ACC112 (cell line): ENCODE measurements at regions not wholly inside any gene's neighbourhood (a gene's known extent, or its start where the extent isn't known, plus 50 kb on each side); places are given as distances from the start of the nearest gene placed in this dataset.
A peak's percentile ranks its signal among the peaks of the same experiment; 100 is the strongest.
"Not testable (repeated sequence)": the region's sequence is repeated elsewhere in the genome, so short reads cannot be mapped to it uniquely, and the experiment has no call there.

Experiments used
- H2AFZ ChIP-seq: fragments of 200-600 bp; sonication (generic); one replicate; pipeline ENCODE4 v1.6.0; 2017; ENCODE audit warnings: antibody characterized with exemption, low read length; ENCODE audit not compliant: unreplicated experiment
- H3K27ac ChIP-seq: fragments of 200-600 bp; sonication (generic); 2 replicates; pipeline ENCODE4 v1.5.1; 2014; ENCODE audit warnings: low read depth, mild to moderate bottlenecking, antibody characterized with exemption, low read length, moderate library complexity
- H3K27me3 ChIP-seq: fragments of 200-600 bp; sonication (generic); 2 replicates; pipeline ENCODE4 v1.6.1; 2014; ENCODE audit warnings: mild to moderate bottlenecking, antibody characterized with exemption, low read length, moderate library complexity, mixed read lengths; ENCODE audit not compliant: insufficient read depth
- H3K36me3 ChIP-seq: fragments of 200-600 bp; sonication (generic); 2 replicates; pipeline ENCODE4 v1.6.1; 2016; ENCODE audit warnings: mild to moderate bottlenecking, antibody characterized with exemption, low read length, moderate library complexity, mixed read lengths; ENCODE audit not compliant: insufficient read depth
- H3K4me1 ChIP-seq: fragments of 200-600 bp; sonication (generic); one replicate; pipeline ENCODE4 v1.6.1; 2016; ENCODE audit warnings: low read length, mixed read lengths; ENCODE audit not compliant: insufficient read depth, unreplicated experiment, control insufficient read depth
- H3K4me3 ChIP-seq: fragments of 200-600 bp; sonication (generic); 2 replicates; pipeline ENCODE4 v1.5.1; 2014; ENCODE audit warnings: mild to moderate bottlenecking, low read depth, low read length
- H3K79me2 ChIP-seq: fragments of 200-600 bp; sonication (generic); one replicate; pipeline ENCODE4 v1.6.0; 2016; ENCODE audit warnings: low read length; ENCODE audit not compliant: control insufficient read depth, unreplicated experiment, insufficient read depth

DNA sequence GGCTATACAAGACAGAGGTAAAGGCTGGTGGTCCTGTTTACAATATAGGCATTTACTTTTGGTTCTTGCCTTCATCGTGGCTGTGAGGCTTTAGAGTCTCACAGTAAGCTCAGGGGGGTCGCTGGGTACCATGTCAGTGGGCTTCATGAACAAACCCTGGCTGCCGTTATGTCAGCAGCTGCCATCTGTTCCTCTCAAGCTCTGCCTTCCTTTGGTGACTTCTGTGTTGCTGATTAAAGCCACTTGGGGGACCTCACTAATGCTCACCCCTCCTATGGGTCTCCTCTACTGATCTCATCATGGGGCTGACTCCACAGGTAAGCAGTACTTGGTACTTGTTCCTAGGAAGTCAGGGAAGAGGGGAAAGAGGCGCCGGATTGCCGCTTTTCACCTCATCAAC, 268.7 kb downstream of the TTC6 start:
- Histone ChIP-seq H3K4me1 (peaks cover 9% of the 10 kb centered on the region), H3K27ac (no peak overlapping the region), H3K36me3 (no peaks in the 10 kb centered on the region), H3K4me3 (no peak overlapping the region), H3K79me2 (no peaks in the 10 kb centered on the region), H2AFZ (no peak overlapping the region), H3K27me3 (no peaks in the 10 kb centered on the region)

DNA sequence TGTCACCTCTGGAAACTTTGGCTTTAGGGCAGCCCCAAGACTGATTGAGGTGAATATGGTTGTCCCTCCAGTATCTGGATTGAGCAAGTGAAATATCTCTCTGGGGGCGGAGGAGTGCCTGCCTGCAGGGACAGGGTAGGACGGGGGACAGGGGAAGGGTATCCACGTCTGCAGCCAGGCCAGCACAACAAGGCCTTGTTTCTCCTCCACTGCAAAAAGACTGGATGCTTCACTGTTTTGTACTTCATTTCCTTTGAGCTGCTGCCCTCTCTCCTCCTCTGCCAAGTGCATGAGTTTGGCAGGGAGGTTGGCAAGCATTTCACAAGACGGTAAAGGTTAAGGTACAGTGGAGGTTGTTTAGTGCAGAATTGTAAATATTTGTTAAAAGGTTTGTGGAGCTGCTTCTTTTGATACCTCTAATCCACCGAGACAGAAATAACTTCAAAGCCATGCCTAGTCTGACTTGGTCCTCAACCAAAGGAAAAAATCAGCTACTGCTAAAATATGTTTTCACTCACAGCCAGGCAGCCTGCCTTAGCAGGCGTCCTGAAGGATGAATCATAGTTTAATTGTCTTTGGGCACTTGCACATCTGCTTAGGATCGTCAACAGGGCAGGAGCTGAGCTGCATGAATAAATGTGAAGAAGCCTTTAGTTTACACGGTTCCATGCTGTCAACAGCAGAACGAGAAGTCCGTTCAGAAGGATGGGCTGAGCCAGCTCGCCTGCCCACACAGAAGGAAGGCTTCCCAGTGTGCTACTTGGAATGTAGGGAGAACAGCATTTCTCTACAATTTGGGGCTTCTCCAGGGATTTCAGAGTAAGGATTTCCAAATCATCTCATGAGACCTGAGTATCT, 269.7 kb downstream of the TTC6 start:
- peaks cover 9% of the 10 kb centered on the region for H3K4me1 ChIP-seq
- no peak overlapping the region for H2AFZ ChIP-seq
- H3K27me3 ChIP-seq = no peaks in the 10 kb centered on the region
- H3K79me2 ChIP-seq = no peaks in the 10 kb centered on the region
- no peaks in the 10 kb centered on the region for H3K36me3 ChIP-seq
- H3K4me3 ChIP-seq = no peak overlapping the region
- H3K27ac ChIP-seq = no peak overlapping the region

DNA sequence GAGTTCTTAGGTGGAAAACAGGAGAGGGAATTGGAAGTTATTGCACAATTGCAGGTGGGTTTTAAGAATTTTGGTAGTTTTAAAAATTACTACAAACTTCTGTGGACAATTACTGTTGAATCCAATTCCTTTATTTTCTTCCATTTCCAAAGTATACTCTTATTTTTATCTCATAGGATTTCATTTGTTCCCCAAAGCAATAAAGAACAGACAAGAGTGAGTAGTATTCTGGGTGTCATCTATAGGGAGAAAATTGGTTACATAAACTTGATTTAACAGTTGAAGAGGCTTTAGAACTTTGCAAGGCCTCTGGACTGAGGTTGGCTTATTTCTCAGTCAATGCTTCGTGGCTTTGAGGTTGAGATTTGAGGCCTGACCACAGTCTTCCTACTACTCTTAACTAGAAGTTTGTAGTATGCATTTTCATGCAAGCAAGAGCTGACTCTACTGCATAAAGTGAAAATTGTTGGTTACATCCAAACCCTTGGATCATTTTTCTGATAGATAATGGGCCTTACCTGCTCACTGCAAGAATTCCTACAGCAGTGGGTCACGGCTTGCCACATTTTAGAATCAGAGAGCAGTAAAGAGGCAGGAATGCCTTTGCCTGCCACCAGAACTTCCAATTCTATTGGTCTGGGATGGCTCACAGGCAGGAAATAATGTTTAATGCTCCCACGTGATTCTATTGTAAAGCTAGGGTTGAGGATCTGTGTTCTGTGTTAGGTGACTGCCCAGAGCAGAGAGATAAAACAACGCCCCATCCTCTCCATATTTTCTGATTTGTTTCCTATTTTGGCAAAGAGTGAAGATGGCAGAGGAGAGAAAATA, 270.5 kb downstream of the TTC6 start:
- H2AFZ ChIP-seq = no peak overlapping the region
- H3K4me3 ChIP-seq = no peak overlapping the region
- H3K36me3 ChIP-seq = no peaks in the 10 kb centered on the region
- H3K4me1 ChIP-seq = peaks cover 9% of the 10 kb centered on the region
- no peaks in the 10 kb centered on the region for H3K79me2 ChIP-seq
- no peaks in the 10 kb centered on the region for H3K27me3 ChIP-seq
- H3K27ac ChIP-seq = no peak overlapping the region

DNA sequence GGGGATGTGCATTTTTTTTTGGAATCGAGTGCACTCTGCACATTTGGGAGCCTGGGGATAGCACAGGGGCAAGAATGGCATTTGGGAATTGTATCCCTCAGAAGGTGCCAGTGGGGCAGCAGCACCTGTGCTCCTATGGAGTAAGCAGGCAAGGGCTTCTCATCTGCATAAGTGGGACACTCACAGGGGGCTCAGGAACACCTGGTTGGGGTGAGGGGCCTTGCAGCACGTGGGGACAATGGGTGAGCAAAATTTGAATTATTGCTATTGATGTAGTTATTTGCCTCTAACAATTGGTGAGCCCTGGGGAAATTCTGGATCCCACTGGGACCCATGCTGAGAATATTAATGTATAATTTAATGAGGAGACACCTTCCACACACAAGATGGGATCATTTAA, 274.2 kb downstream of the TTC6 start:
- Histone ChIP-seq H3K4me3 (no peak overlapping the region), H3K27ac (no peak overlapping the region), H2AFZ (no peak overlapping the region)

GRCh38 chr14:37870170-37870569, 274.7 kb downstream of the TTC6 start:
- Histone ChIP-seq H3K36me3 (no peaks in the 10 kb centered on the region), H3K79me2 (no peaks in the 10 kb centered on the region), H3K4me1 (peaks cover 9% of the 10 kb centered on the region), H3K27ac (no peak overlapping the region), H3K4me3 (no peak overlapping the region), H2AFZ (no peak overlapping the region), H3K27me3 (no peaks in the 10 kb centered on the region)

More for the DNA sequence above, 274.2 kb downstream of the TTC6 start:
- peaks cover 9% of the 10 kb centered on the region for H3K4me1 ChIP-seq
- H3K36me3 ChIP-seq = no peaks in the 10 kb centered on the region
- H3K79me2 ChIP-seq = no peaks in the 10 kb centered on the region
- H3K27me3 ChIP-seq = no peaks in the 10 kb centered on the region

GRCh38 chr14:37870632-37871346, 275.4 kb downstream of the TTC6 start:
- Histone ChIP-seq H3K4me1 (peaks cover 5% of the 10 kb centered on the region), H3K4me3 (no peak overlapping the region), H3K36me3 (no peaks in the 10 kb centered on the region), H3K27ac (no peak overlapping the region), H3K79me2 (no peaks in the 10 kb centered on the region), H3K27me3 (no peaks in the 10 kb centered on the region), H2AFZ (no peak overlapping the region)

DNA sequence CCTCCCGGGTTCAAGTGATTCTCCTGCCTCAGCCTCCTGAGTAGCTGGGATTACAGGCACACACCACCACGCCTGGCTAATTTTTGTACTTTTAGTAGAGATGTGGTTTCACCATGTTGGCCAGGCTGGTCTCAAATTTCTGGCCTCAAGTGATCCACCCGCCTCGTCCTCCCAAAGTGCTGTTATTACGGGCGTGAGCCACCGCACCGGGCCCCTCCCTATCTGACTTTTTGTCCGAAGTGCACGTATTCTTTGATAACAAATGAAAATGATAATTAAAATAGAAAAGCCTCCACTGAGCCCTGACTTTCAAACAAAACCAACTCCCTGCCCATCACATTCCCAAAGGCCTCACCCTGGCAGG, 278.6 kb downstream of the TTC6 start:
- not testable (repeated sequence) for H3K27ac ChIP-seq, H3K36me3 ChIP-seq, H3K4me3 ChIP-seq, H3K27me3 ChIP-seq, H3K79me2 ChIP-seq, H2AFZ ChIP-seq, H3K4me1 ChIP-seq

GRCh38 chr14:37874429-37875109, 279.1 kb downstream of the TTC6 start:
- no peak overlapping the region for H3K4me3 ChIP-seq
- H3K36me3 ChIP-seq = no peaks in the 10 kb centered on the region
- H3K79me2 ChIP-seq = no peaks in the 10 kb centered on the region
- H3K27me3 ChIP-seq = no peaks in the 10 kb centered on the region
- H2AFZ ChIP-seq = peak overlapping the region; percentile 93
- H3K27ac ChIP-seq = no peak overlapping the region
- H3K4me1 ChIP-seq = peaks cover 5% of the 10 kb centered on the region

DNA sequence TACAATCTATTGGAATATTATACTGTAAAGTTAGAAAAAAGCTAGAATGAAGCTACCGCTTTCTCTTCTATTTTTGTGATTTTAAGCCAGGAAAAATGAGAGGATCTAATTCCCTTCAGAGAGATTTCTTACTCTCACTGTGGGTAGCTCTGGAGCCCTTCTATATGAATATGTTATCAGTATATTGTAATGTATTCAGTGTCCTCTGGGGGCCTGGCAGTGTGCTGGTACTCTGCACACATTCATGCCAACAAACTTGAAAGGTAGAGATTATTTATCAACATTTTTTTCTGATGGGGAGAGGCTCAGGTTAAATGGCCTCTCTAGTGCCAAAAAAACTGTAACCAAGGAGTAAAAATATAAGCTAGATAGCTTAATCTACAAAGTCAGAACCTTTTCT, 292.8 kb downstream of the TTC6 start:
- Histone ChIP-seq H3K4me3 (no peak overlapping the region), H3K27me3 (no peaks in the 10 kb centered on the region), H3K4me1 (no peaks in the 10 kb centered on the region), H3K36me3 (no peaks in the 10 kb centered on the region), H2AFZ (no peak overlapping the region), H3K79me2 (no peaks in the 10 kb centered on the region), H3K27ac (no peak overlapping the region)

DNA sequence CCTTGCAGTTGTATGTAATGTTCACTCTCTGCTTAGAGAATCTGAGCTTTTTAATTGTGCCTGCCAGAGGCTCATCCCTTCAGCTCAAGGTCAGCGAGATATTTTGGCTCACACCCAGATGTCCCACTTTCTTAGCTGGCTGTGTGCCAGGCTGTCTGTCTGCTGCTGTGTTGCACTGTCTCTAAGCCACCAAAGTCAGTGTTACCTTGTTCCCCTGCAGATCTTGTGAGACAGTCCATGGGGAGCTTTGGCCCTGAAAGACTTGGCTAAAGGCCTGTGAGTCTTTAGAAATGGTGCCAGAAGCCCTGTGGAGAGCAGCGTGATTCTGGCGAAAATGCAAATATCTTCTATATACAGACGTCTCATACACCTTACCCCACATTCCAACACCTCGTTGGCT, 293.7 kb downstream of the TTC6 start:
- no peaks in the 10 kb centered on the region for H3K4me1 ChIP-seq
- H3K4me3 ChIP-seq = no peak overlapping the region
- H3K27me3 ChIP-seq = no peaks in the 10 kb centered on the region
- no peaks in the 10 kb centered on the region for H3K36me3 ChIP-seq
- no peaks in the 10 kb centered on the region for H3K79me2 ChIP-seq
- H3K27ac ChIP-seq = no peak overlapping the region
- H2AFZ ChIP-seq = no peak overlapping the region
